ENCODE measurements at regions not wholly inside any gene's neighbourhood (a gene's known extent, or its start where the extent isn't known, plus 50 kb on each side); places are given as distances from the start of the nearest gene placed in this dataset.
"Not testable (repeated sequence)": the region's sequence is repeated elsewhere in the genome, so short reads cannot be mapped to it uniquely, and the experiment has no call there.

DNA sequence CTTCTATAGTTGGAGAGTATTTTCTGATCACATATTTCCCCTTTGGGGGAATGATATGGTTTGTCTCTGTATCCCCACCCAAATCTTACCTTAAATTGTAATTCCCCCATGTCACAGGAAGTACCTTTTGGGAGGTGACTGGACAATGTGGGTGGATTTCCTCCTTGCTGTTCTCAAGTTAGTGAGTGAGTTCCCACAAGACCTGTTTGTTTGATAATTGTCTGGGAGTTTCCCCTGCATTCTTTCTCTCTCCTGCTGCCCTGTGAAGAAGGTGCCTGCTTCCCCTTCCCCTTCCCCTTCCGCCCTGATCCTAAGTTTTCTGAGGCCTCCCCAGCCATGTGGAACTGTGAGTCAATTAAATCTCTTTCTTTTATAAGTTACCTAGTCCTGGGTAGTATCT, 222.7 kb upstream of the SLC39A10 start:
- POLR2A ChIA-PET: no interaction called here
- intact Hi-C loops (cut with micrococcal nuclease): no loop called here
- Mint-ChIP-seq H3K27me3 (no peaks in the 10 kb centered on the region), H3K4me1 (no peaks in the 10 kb centered on the region), H3K9me3 (peaks cover 2% of the 10 kb centered on the region), H3K4me3 (no peak overlapping the region), H3K27ac (no peak overlapping the region), H3K36me3 (ENCODE audit: low read depth) (no peaks in the 10 kb centered on the region)
- TF ChIP-seq, protein P1, sequence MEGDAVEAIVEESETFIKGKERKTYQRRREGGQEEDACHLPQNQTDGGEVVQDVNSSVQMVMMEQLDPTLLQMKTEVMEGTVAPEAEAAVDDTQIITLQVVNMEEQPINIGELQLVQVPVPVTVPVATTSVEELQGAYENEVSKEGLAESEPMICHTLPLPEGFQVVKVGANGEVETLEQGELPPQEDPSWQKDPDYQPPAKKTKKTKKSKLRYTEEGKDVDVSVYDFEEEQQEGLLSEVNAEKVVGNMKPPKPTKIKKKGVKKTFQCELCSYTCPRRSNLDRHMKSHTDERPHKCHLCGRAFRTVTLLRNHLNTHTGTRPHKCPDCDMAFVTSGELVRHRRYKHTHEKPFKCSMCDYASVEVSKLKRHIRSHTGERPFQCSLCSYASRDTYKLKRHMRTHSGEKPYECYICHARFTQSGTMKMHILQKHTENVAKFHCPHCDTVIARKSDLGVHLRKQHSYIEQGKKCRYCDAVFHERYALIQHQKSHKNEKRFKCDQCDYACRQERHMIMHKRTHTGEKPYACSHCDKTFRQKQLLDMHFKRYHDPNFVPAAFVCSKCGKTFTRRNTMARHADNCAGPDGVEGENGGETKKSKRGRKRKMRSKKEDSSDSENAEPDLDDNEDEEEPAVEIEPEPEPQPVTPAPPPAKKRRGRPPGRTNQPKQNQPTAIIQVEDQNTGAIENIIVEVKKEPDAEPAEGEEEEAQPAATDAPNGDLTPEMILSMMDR (IDR thresholded peaks at IDR 0.05): no peak
- CTCF ChIA-PET: no interaction called here
- no peak for DNase-seq
- no peak for ATAC-seq (ENCODE audit: low read depth)

DNA sequence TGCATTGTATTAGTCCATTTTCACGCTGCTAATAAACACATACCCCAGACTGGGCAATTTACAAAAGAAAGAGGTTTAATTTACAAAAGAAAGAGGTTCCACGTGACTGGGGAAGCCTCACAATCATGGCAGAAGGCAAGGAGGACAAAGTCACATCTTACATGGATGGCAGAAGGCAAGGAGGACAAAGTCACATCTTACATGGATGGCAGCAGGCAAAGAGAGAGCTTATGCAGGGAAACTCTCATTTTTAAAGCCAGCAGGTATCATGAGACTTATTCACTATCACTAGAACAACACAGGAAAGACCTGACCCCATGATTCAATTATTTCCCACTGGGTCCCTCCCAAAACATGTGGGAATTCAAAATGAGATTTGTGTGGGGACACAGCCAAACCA, 223.3 kb upstream of the SLC39A10 start:
- H3K4me1 Mint-ChIP-seq; ATAC-seq (ENCODE audit: low read depth); H3K27ac Mint-ChIP-seq; CTCF ChIA-PET; DNase-seq; POLR2A ChIA-PET; intact Hi-C loops (cut with micrococcal nuclease); H3K9me3 Mint-ChIP-seq; H3K36me3 Mint-ChIP-seq (ENCODE audit: low read depth); H3K27me3 Mint-ChIP-seq; H3K4me3 Mint-ChIP-seq: not testable (repeated sequence)

DNA sequence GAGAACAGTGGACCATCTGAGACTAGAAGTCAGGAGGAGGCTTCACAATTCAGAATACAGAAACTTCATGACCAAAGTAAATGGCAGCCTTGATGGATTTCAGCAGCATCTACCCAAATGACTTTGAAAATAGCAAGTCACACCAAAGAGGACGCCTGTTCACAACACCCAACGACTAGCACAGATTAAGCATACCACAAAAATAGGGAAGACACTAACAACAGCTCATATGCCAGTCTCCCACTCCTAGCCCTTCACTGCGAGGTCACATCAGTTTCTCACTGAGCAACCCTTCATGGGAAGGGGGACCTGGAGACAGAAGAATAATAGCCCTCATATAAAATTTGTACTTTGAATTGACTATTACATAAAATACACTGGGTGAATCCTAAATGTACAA, 228.4 kb upstream of the SLC39A10 start:
- peaks cover 1% of the 10 kb centered on the region for H3K9me3 Mint-ChIP-seq
- DNase-seq: no peak
- H3K36me3 Mint-ChIP-seq (ENCODE audit: low read depth): no peaks in the 10 kb centered on the region
- ChIA-PET CTCF (no interaction called here), POLR2A (no interaction called here)
- no peaks in the 10 kb centered on the region for H3K27me3 Mint-ChIP-seq
- ATAC-seq (ENCODE audit: low read depth): no peak
- no peaks in the 10 kb centered on the region for H3K4me1 Mint-ChIP-seq
- H3K27ac Mint-ChIP-seq: no peak overlapping the region
- intact Hi-C loops (cut with micrococcal nuclease): no loop called here
- TF ChIP-seq, protein P1 (IDR thresholded peaks at IDR 0.05): no peak
- no peak overlapping the region for H3K4me3 Mint-ChIP-seq

DNA sequence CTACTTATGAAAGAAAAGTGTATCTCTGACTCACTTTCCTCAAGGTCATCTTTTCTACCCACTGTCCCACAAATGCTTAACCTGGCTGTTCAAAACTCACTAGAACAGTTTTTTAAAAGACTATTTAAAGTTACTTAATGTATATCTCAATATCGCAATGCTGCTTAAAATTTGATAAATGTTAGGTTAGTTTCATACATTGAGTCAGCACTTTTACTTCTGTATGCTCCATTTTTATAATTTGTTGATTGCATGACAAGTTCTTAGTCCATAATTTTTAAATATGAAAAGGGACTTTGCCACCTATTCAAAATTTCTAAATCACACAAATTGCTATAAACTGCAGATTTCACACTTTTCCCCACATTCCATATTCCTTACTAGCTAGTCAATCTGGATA, 231.7 kb upstream of the SLC39A10 start:
- TF ChIP-seq, protein P1 (IDR thresholded peaks at IDR 0.05): no peak
- ATAC-seq (ENCODE audit: low read depth) (no peak), DNase-seq (no peak)
- POLR2A ChIA-PET: no interaction called here
- CTCF ChIA-PET: no interaction called here
- H3K27me3 Mint-ChIP-seq: no peaks in the 10 kb centered on the region
- intact Hi-C loops (cut with micrococcal nuclease): no loop called here
- no peak overlapping the region for H3K27ac Mint-ChIP-seq
- H3K36me3 Mint-ChIP-seq (ENCODE audit: low read depth): no peaks in the 10 kb centered on the region
- no peaks in the 10 kb centered on the region for H3K9me3 Mint-ChIP-seq
- no peak overlapping the region for H3K4me3 Mint-ChIP-seq
- no peaks in the 10 kb centered on the region for H3K4me1 Mint-ChIP-seq

DNA sequence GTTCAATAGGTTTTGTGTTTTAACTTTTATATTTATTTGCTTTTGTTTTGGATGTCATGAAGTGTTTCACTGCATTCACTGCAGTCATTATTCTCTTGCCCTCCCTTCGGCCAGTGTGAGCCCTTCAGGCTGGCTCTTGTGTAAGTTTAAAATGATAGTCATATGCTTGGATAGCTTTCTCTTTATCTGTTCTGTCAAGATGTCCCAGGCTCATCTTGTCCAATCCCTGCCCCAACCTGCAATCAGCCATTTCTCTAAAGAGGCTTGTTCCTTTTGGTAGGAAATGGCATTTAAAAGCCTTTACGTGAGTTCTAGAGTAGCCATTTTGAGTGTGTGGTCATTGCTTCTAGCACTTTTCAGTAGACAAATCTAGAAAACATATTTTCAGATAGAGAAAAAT, 238.0 kb upstream of the SLC39A10 start:
- Mint-ChIP-seq H3K4me3 (no peak overlapping the region), H3K4me1 (peaks cover 9% of the 10 kb centered on the region), H3K27ac (no peak overlapping the region), H3K27me3 (no peaks in the 10 kb centered on the region), H3K36me3 (ENCODE audit: low read depth) (no peaks in the 10 kb centered on the region), H3K9me3 (no peaks in the 10 kb centered on the region)
- intact Hi-C loops (cut with micrococcal nuclease): no loop called here
- TF ChIP-seq, protein P1 (IDR thresholded peaks at IDR 0.05): no peak
- ChIA-PET CTCF (no interaction called here), POLR2A (no interaction called here)
- DNase-seq: no peak
- no peak for ATAC-seq (ENCODE audit: low read depth)

DNA sequence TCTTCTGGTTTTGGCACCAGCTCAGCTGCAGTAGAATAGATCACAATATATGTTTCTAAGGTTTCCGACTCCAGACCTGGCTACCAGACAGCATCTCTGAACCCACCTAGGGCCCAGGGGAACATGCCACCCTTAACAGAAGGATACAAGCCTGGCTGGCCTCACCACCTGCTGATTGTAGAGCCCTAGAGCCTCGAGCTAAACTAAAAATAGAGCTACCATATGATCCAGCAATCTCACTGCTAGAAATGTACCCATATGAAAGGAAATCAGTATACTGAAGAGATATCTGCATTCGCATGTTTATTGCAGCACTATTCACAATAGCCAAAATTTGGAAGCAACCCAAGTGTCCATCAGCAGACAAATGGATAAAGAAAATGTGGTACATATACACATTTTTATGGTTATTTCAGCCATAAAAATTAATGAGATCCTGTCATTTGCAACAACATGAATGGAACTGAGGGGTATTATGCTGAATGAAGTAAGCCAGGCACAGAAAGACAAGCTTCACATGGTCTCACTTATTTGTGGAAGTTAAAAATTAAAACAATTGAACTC, 242.4 kb upstream of the SLC39A10 start:
- Mint-ChIP-seq H3K4me3 (no peak overlapping the region), H3K27ac (no peak overlapping the region)
- CTCF ChIA-PET: no interaction called here

More for the DNA sequence above, 242.4 kb upstream of the SLC39A10 start:
- ATAC-seq (ENCODE audit: low read depth): no peak
- DNase-seq: no peak
- POLR2A ChIA-PET: no interaction called here
- no peaks in the 10 kb centered on the region for H3K36me3 Mint-ChIP-seq (ENCODE audit: low read depth)
- no peaks in the 10 kb centered on the region for H3K9me3 Mint-ChIP-seq
- TF ChIP-seq, protein P1 (IDR thresholded peaks at IDR 0.05): no peak
- peaks cover 11% of the 10 kb centered on the region for H3K4me1 Mint-ChIP-seq
- H3K27me3 Mint-ChIP-seq: no peaks in the 10 kb centered on the region
- intact Hi-C loops (cut with micrococcal nuclease): no loop called here
